Mesothelial cell of epicardium (in vitro differentiated cells): ENCODE measurements at regions not wholly inside any gene's neighbourhood (a gene's known extent, or its start where the extent isn't known, plus 50 kb on each side); places are given as distances from the start of the nearest gene placed in this dataset.
A peak's percentile ranks its signal among the peaks of the same experiment; 100 is the strongest.

Source experiments
- DNase-seq, 2 experiments: peaks; one replicate each; pipeline ENCODE4 v3.0.0; 2021; ENCODE audit warnings: low spot score in 2 of 2; ENCODE audit not compliant: unreplicated experiment in 2 of 2
- H3K27ac Mint-ChIP-seq: 2 replicates; pipeline ENCODE4 v1.8.0; 2021; ENCODE audit warnings: mixed read lengths
- H3K27me3 Mint-ChIP-seq: 2 replicates; pipeline ENCODE4 v1.8.0; 2021; ENCODE audit warnings: low read depth, mixed read lengths
- H3K36me3 Mint-ChIP-seq: 2 replicates; pipeline ENCODE4 v1.8.0; 2021; ENCODE audit warnings: mixed read lengths
- H3K4me1 Mint-ChIP-seq: 2 replicates; pipeline ENCODE4 v1.8.0; 2021; ENCODE audit warnings: mixed read lengths
- H3K4me3 Mint-ChIP-seq: 2 replicates; pipeline ENCODE4 v1.8.0; 2021; ENCODE audit warnings: mild to moderate bottlenecking, moderate library complexity, mixed read lengths
- H3K9me3 Mint-ChIP-seq: 2 replicates; pipeline ENCODE4 v1.8.0; 2021; ENCODE audit warnings: mixed read lengths
- CTCF ChIP-seq: fragments of 200-600 bp; sonication (generic); IDR thresholded peaks from one replicate; pipeline ENCODE4 v1.5.0; 2021; ENCODE audit warnings: antibody characterized with exemption; ENCODE audit not compliant: unreplicated experiment

- no peak overlapping the region for H3K27ac Mint-ChIP-seq
- H3K27me3 Mint-ChIP-seq = no peaks in the 10 kb centered on the region
- no peak overlapping the region for H3K4me3 Mint-ChIP-seq
- peaks cover 46% of the 10 kb centered on the region for H3K9me3 Mint-ChIP-seq
- H3K4me1 Mint-ChIP-seq = no peaks in the 10 kb centered on the region
- no peak for TF ChIP-seq CTCF
- no peak for DNase-seq
- peaks cover 16% of the 10 kb centered on the region for H3K36me3 Mint-ChIP-seq
Observed at GRCh38 chr13:68152414-68152813, 922.3 kb upstream of the PCDH9 start.

- Mint-ChIP-seq H3K36me3 (peaks cover 6% of the 10 kb centered on the region), H3K4me3 (no peak overlapping the region), H3K4me1 (no peaks in the 10 kb centered on the region), H3K27ac (no peak overlapping the region), H3K9me3 (peaks cover 27% of the 10 kb centered on the region), H3K27me3 (no peaks in the 10 kb centered on the region)
- no peak for DNase-seq
- TF ChIP-seq CTCF = no peak
Observed at GRCh38 chr13:68145852-68146251, 915.7 kb upstream of the PCDH9 start.

GRCh38 chr13:68128297-68128915 is 898.3 kb upstream of the PCDH9 start:
- TF ChIP-seq CTCF = no peak
- Mint-ChIP-seq H3K27me3 (no peaks in the 10 kb centered on the region), H3K9me3 (peaks cover 6% of the 10 kb centered on the region), H3K4me3 (no peak overlapping the region), H3K27ac (no peak overlapping the region), H3K4me1 (peaks cover 3% of the 10 kb centered on the region), H3K36me3 (no peaks in the 10 kb centered on the region)
- DNase-seq = no peak

GRCh38 chr13:68125087-68125480 is 894.9 kb upstream of the PCDH9 start:
- H3K9me3 Mint-ChIP-seq = no peaks in the 10 kb centered on the region
- H3K36me3 Mint-ChIP-seq = no peaks in the 10 kb centered on the region
- H3K4me3 Mint-ChIP-seq = no peak overlapping the region
- H3K27me3 Mint-ChIP-seq = no peaks in the 10 kb centered on the region
- DNase-seq = no peak
- no peak for TF ChIP-seq CTCF
- peak overlapping the region; percentile 24 for H3K27ac Mint-ChIP-seq
- H3K4me1 Mint-ChIP-seq = peaks cover 3% of the 10 kb centered on the region

GRCh38 chr13:68124437-68125086 is 894.4 kb upstream of the PCDH9 start:
- Mint-ChIP-seq H3K9me3 (no peaks in the 10 kb centered on the region), H3K36me3 (no peaks in the 10 kb centered on the region), H3K27ac (no peak overlapping the region), H3K4me1 (peaks cover 3% of the 10 kb centered on the region), H3K4me3 (no peak overlapping the region), H3K27me3 (no peaks in the 10 kb centered on the region)
- no peak for TF ChIP-seq CTCF
- no peak for DNase-seq
